WI38 (cell line): ENCODE measurements at regions not wholly inside any gene's neighbourhood (a gene's known extent, or its start where the extent isn't known, plus 50 kb on each side); places are given as distances from the start of the nearest gene placed in this dataset.

Experiments
- H3K4me3 ChIP-seq: 2 replicates; pipeline ENCODE4 v1.5.1; 2011; ENCODE audit warnings: low read depth, mild to moderate bottlenecking, control low read depth, low read length
- CTCF ChIP-seq: IDR thresholded peaks from 2 replicates; pipeline ENCODE4 v1.5.1; 2012; ENCODE audit warnings: low read depth, mild to moderate bottlenecking, control low read depth, low read length

GRCh38 chr11:103849366-103849765, 187.1 kb upstream of the DDI1 start:
- TF ChIP-seq CTCF = no peak
- no peak overlapping the region for H3K4me3 ChIP-seq

- H3K4me3 ChIP-seq = no peak overlapping the region
- TF ChIP-seq CTCF = no peak
Observed at GRCh38 chr11:103850419-103851165, 185.8 kb upstream of the DDI1 start.

GRCh38 chr11:103851166-103851651, 185.2 kb upstream of the DDI1 start:
- TF ChIP-seq CTCF = no peak
- H3K4me3 ChIP-seq = no peak overlapping the region
